Stimulated activated CD4-positive, alpha-beta T cell treated with anti-CD3 and anti-CD28 coated beads, Interleukin-2, amount 100 ng/mL, for 24 hours (primary cell): ENCODE measurements at regions not wholly inside any gene's neighbourhood (a gene's known extent, or its start where the extent isn't known, plus 50 kb on each side); places are given as distances from the start of the nearest gene placed in this dataset.
"Not testable (repeated sequence)": the region's sequence is repeated elsewhere in the genome, so short reads cannot be mapped to it uniquely, and the experiment has no call there.

Experiments
- DNase-seq, 2 donors: peaks; one replicate each; pipeline ENCODE4 v3.0.0-alpha.2; 2020

DNA sequence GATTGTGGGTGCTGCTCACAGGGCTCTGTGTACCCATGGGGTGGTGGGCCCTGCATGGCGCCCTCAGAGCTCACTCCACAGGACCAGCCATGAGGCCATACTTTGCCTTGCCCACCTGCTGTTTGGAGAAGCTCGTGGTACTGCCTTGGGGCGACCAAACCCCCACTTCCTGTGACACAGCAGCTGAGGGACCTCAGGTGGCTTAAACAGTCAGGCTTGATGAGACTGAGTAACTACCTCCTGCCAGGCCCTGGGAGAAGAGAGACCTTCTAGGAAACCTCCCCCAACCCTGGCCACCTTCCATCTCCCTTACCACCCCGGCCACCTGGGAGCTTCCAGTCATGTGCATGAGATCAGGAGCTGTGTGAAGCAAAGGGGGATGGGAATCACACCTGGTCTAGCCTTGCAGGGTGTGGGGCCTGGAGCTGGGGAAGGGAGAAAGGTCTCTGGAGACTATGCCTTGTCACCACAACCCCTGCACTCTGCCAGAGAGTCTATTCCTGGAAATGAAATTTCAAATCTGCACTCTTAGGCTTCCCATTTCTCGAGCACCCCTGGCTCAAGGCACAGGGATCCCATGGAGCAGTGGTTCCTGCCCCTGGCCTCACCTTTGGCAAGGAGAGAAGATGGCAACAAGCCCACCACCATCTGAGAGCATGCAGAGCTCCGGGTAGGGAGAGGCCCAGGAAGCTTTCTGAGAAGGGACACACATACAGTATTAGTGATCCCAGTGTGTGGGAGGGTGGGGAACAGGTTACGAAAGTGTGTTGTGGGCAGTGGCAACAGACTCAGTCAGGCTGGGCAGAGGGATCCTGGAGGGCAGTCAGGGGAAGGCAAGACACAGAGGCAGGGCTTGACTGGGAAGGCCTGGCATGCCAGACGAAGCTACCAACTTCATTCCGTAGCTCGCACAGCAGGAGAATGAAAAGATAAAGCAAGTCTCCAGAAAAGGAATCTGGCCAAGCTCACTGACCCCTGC, 125.0 kb downstream of the URI1 start:
- no peak for DNase-seq

DNA sequence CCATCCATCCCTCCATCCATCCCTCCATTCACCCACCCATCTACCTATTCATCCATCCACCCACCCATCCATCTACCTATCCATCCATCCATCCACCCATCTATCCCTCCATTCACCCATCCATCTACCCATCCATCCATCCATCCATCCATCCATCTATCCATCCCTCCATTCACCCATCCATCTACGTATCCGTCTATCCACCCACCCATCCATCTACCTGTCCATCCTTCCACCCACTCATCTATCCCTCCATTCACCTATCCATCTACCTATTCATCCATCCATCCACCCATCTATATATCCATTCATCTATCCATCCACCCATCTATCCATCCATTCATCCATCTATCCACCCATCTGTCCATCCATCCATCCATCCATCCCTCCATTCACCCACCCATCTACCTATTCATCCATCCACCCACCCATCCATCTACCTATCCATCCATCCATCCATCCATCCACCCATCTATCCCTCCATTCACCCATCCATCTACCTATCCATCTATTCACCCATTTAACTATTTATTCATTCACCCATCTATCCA, 126.0 kb downstream of the URI1 start:
- DNase-seq: not testable (repeated sequence)

DNA sequence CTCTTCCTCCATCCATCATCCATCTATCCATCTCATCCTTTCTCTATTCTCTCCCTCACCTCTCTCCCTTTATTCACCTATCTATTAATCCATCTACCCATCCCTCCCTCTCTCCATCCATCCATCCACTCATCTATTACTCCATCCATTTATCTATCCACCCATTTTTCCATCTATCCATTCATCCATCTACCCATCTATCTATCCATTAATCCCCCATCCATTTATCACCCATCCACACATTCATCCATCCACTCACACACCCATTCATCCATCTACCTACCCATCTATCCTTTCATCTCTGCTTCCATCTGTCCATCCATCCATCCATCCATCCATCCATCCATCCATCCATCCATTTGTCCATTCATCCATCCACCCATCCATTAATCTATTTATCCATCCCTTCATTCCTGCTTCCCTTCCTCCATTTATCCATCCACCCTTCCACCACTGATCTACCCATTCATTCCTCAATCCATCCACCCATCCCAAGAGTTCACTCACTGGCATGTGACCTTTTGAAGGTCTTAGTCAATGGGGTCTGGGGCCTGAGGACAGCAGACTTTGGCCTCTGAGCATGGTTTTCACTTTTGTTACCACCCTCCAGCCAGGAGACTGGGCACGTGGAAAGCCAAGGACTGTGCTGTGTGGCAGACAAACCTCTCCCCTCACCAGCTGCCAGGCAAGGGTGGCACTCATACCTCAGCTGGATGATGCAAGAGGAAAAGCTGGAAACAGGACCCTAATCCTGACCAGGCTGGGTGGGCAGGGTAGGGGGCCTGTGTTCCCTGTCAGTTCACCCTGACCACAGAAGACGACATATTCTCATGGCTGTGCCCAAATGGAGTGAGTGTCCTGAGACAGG, 126.7 kb downstream of the URI1 start:
- DNase-seq: no peak

DNA sequence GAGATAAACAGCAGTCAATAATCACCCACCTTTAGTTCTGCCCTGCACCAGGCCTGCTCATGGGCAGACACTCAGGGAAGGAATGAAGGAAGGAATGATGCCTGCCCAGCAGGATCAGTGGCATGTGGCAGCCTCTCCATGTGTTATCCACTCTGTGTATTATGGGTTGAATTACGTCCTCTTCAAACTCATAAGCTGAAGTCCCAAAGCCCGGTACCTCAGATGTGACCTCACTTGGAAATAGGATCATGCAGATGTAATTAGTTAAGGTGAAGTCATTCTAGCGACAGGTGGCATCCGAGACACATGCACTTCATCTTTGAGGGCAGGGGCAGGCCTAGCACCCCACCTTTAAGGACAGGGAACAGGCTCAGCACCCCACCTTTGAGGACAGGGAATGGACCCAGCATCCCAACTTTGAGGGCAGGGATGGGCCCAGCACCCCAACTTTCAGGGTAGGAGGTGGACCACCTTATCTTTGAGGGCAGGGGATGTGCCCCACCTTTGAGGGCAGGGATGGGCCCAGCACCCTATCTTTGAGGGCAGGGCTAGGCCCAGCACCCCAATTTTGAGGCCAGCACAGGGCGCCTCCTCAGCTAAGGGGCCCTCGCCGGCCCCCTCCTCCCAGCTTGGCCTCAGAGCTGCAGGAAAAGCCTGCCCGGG, 127.6 kb downstream of the URI1 start:
- DNase-seq: no peak

DNA sequence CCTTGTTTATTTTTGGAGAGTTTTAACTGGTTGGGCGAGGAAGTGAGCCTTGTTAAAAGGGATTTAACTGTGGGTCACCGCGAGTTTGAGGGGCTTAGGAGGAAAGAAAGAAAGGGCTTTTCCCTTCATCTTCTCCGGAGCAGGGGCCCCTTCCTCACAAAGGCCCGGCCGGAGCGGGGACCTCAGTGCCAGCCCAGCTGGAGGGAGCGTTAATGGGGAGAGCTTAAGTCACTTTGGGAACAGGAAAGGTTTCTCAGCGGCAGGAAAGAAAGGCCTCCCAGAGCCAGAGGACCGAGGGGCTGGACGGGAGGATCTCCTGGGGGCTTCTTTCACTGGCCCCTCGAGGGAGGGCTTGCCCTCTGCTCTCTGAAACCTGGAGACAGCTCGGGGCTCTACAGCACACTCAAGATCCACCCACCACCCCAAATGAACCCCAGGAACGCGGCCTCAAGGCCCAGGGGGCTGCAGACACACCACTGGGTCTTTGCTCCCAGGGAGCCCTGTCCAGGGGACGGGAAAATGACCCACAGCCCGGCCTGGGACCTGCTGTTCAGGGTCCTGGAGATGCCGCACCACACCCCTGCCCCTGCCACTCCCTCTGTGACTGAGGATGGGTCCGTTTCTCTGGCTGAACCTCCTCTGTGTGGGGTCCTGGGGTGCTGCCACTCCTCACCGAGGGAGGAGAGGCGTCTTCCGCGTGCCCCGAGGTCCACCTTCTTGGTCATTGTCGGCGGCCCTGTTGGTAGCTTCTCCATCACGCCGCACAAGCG, 128.3 kb downstream of the URI1 start:
- DNase-seq: no peak

DNA sequence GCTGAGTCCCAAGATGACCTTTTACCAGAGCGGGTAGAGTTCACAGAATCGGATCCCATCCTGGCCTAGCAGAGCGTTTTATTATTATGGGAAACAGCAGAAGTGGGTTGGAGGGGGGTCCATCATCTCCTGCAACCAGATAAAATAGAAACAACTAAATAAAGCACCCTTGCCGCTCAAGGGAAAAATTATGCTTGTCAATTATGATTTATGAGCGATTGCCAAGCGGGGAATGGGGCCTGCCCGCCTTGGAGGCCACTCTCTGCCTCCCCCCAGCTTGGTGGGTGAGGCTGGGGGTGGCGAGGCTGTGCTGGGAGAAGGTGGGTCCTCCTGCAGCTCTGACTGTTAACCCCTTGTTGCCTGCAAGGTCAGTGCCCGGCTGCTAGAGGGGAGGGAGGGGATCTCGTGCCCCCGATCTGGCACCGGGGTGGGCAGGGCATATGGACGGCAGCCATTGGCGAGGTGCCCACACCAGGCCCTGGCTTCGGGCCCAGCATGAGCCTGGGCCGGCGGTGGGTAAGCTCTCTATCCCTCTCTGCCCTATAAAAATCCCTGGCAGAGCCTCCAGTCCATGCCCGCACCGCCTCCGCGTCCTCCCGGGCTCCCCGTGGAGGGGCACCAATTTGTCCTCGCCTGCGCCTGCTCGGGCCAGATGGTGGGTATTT, 129.1 kb downstream of the URI1 start:
- DNase-seq: no peak

DNA sequence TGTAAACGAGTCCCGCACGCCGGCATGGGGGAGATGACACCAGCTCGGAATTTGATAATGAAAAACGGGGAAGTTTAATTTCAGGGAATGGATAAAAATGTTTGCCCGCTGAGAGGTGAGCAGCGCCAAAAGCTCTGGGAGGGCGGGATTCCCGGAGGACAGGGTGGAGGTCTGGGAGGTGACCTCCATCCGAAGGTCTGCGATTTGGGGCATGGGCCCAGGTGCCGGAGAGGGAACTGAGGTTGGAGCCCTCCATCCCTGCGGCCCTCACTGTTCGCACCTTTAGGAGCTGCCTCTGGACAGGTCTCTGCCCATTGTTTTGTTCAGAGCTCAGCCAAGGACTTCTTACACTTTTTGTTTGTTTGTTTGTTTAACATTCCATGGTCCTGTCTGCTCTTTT, 129.8 kb downstream of the URI1 start:
- no peak for DNase-seq

DNA sequence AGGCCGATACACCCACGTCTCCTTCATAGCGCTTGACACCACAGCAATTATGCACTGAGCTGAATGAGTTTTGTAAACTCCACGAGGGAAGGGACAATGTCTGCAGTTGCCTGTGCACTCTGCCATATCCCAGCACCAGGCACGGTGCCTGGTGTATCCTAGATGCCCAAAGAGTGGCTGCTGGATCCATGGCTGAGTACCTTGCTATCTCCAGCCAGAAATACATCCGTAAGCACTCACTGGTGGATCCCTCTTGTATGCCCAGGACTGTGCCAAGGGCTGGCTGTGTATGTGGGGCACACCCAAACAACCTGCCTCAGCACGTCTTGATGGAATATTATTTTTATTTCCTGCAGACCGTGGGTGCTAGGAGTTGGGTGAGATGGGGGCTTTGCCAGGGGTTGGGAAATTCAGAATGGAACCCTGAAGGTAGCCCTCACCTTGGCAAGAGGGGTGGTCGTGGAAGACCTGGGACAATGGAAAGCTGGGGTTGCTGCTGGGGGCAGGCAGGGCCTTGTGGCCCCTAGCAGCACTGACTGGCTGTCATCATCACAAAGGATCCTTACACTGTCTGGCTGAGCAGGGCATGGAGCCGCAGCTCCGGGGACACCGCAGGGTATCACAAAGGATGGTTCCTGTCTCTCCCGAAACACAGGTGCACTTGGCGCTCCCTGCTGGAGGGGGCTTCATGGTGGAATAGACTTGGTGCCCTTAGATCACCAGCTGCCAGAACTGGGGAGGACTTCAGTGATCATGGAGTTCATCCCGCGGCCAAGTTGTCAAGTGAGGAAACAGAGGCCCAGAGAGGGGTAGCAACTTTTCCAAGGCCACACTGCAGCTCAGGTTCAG, 131.3 kb downstream of the URI1 start:
- no peak for DNase-seq

DNA sequence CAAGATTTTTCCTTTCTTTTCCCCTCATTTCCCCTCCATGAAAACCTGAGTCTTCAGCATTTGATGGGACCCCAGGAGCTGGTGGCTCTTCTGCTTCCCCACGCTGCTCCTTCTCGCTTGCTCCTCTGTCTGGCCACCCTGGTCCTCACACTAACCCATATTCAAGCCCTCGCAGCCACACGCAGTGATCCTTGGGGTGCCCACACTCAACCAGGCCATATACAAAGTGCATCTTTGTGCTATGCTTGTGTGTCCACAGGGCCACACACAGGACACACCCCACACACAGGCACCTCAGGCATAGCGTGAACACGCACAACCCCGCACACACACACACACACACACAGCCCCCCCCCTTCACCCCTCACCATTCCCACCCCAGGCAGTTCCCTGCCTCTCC, 132.1 kb downstream of the URI1 start:
- no peak for DNase-seq

DNA sequence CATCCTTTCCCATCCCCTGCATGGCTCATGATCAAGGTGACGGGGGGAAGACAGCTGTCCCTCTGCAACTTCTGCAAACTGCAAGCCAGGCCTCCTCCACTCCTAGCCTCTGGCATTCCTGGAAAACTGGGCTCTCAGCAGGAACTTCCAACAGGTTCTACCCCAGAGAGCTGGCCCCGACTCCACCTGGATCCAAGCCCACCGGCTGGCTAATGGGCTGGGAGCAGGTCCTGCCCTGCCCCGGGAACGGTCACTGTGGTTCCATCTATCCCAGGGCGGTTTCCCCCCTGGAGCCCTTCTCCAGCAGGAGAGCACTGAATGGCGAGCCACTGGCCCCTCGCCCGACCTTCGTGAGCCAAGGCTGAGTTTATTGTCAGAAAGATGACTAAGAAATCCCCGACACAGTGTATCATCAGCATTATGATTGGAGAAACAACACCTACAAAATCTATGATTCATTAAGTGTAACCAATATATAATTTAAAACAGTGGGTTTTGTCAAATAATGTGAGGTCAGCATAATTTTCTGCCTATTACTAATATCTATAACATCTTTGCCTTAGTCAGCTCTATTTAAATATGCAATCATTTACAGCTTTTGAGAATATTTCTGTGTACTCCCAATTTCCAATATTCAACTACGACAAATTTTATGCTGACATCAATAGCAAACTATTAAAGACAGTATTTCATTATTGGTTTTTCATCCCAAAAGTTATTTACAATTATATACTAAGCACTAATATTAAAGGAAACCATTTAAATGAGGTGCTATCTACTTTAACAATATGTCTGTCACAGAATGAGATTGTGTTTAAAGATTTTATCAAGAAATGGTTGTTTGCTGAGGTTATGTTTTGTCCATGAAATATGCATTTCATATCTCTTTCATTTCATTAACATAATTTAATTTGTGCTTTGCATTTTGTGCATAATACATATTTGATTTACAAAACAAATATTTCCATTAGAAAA, 133.0 kb downstream of the URI1 start:
- DNase-seq: no peak

DNA sequence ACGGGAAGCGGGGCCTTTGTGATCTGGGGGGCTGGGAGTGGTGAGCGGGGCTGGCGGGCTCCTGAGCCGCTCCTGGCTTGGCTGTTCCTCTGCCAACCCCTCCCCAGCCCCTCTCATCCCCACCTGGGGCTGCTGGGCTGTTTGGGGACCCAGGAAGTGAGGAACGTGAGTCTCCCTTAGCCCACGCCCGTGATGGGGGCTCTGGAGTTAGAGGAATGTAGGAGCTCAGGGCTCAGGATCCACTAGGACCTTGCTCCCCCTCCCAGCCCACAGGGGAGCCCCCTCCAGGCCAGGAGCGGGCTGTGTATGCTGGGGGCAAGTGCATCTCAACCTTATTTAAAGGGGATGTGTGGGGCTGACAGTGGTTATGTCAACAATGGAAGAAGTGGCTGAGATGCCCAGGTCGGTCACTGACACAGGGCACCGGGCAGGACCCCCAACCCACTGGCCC, 134.1 kb downstream of the URI1 start:
- DNase-seq: no peak

DNA sequence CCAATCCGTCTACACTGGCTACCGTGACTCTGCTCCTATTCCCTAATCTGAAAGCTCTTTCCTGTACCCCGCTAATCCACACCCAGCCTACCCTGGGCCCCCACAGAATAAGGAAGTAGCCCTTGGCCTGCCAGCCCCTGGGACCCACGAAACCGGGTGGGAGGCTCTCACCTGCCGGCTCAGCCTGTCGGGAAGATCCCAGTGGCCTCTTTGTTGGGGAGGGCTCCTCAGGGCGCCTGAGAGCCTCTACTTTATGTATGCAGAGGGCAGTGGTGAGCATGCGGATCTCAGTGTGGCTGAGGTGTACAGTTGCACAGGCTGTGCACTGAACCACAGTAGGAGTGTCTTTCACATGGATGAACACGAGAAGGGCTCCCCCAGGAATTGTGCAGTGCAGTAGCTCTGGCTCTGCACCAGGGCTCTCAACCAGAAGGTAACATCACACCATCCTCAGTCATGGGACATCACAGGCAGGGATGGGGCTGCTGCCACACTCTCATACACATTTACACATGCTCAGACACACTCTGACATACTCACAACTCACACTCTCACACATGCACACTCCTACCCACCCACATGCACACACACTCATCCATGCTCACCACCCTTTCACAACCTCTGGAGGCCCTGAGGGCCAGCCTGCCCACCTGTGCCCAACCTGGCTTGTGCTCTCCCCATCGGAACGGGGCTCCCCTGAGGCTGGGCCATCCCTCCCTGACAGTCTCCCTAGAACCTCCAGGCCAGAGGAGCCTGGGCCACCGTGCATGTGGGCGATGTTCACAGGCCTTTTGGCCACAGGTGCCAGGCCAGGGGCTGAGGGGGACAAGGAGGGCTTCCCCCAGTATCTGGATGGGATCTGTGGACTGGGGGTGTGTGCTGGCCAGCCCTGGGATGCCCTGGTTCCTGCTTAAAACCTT, 135.0 kb downstream of the URI1 start:
- no peak for DNase-seq

DNA sequence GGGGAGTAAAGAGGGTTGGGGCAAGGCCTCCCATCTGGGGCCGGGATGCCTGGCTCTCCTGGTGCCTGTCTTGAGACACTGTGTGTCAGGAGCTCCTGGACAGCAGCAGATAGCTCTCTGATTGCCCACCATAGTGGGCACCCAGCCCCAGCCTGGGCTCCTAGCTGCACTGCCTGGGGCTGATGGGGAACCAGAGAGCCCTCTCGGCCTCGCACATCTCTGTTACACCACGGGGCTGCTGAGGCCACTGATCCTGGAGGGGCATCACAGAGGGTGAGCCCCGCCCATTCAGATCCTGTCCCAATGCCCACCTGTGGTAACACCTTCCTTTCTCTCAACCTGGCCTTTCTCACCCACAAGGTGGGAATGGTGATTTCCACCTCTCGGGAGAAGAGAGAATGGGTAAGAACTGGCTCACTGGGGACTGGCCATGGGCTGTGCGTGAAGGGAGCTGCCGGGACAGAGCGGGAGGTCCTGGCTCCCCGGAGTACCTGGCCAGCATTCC, 135.9 kb downstream of the URI1 start:
- DNase-seq: no peak

DNA sequence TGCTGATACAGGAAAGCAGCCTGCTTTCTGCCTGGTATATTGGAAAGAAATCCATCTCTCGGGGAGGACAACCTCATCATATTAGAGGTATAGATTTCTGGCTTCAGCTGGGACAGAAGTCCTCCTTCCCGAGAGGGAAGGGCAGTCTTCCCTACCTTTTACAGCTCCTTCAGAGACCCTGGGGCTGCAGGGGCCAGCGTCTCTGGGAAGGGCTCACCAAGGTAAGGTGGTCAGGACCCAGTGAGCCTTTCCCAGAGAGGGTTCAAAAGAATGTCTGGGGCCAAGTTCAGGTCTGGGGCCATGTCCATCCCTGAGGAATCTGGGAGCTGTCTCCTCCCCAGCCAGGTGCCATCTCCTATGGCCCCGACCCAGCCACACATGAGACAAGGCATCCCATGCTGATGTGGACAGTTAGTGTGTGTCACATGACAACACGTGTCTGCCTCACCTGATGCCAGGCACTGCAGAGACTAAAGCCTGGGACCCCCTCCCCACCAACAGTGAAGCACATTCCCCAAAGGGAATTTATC, 136.4 kb downstream of the URI1 start:
- no peak for DNase-seq

DNA sequence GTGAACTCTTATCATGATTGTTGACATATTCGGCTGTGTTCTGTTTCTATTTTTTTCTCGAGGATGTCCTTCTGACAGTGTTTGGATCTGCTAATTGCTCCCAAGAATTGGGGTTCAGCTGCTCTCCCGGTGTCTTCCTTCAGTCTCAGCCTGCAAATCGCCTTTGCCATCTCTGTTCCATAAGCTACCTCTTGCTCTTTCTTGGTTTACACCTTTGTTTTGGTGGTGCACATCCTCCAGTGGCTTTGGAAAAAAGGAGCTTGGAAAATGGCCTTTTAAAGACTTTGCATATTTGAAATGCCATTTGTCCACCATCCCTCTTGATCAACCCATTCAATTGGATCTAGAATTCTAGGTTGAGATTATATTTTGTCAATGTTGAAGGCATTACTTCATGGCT, 137.2 kb downstream of the URI1 start:
- DNase-seq: no peak

DNA sequence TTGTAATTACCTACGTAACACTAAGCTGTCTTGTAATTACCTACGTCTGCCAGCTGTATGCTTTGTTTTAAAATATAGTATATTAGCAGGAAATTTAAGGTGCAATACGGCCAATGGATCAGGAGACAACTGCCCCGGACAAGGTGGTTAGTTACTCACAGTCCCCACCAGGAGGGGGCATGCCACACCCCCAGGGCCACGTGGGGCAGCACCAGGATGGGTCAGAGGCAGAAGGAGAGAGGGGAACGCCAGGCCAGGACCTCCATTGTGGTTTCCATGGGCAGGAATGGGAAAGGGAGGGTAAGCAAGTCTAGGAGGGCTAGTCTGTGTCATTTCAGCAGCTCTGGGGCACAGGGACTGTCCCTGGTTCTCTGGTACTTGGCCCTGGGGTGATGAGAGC, 140.1 kb downstream of the URI1 start:
- no peak for DNase-seq

DNA sequence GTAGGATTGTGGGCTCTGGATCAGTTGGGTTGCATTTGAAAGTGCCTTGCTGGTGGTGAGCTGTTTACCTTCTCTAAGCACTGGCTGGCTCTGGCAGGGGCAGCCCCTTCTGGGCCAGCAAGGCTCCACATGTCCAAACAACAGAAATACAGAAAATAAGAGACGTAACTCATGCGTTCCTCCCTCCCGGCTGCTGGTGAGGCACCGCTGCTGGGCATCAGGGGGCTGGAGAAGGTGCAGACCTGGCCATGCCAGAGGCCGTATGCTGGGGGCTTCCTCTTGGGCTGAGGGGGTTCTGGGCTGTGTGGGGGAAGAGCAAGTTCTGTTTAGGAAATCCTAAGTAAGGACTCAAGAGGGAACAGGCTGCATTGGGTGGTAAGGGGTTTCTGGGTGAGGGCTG, 140.6 kb downstream of the URI1 start:
- DNase-seq: no peak
